ENCODE measurements at regions not wholly inside any gene's neighbourhood (a gene's known extent, or its start where the extent isn't known, plus 50 kb on each side); places are given as distances from the start of the nearest gene placed in this dataset.

GRCh38 chr7:25951414-25952260 is 200.4 kb upstream of the NFE2L3 start:
- no peaks in the 10 kb centered on the region for H3K27me3 ChIP-seq (ENCODE audit: insufficient read depth, poor library complexity, severe bottlenecking)
- H3K27ac ChIP-seq (replicated peaks) = peak overlapping the region; percentile 63
- DNase-seq (ENCODE audit: low read depth in 1 of 2, low spot score in 1 of 2) = no peak
- peak overlapping the region; percentile 82 for H3K4me3 ChIP-seq (replicated peaks; ENCODE audit: insufficient read depth, low read length)
- TF ChIP-seq SPI1 (IDR thresholded peaks at IDR 0.05; ENCODE audit: borderline replicate concordance, low read depth) = no peak
- TF ChIP-seq REST (IDR thresholded peaks at IDR 0.05; ENCODE audit: insufficient replicate concordance, low read depth) = peak; percentile 41

- DNase-seq (ENCODE audit: low read depth in 1 of 2, low spot score in 1 of 2) = no peak
- no peak overlapping the region for H3K27ac ChIP-seq (replicated peaks)
- H3K4me3 ChIP-seq (replicated peaks; ENCODE audit: insufficient read depth, low read length) = no peak overlapping the region
- TF ChIP-seq REST (IDR thresholded peaks at IDR 0.05; ENCODE audit: insufficient replicate concordance, low read depth) (no peak), POLR2AphosphoS5 (IDR thresholded peaks at IDR 0.05; ENCODE audit: low read depth) (no peak), GABPA (IDR thresholded peaks at IDR 0.05; ENCODE audit: low read depth) (no peak), CTCF (IDR thresholded peaks at IDR 0.05; ENCODE audit: insufficient read depth, low read length) (no peak), SPI1 (IDR thresholded peaks at IDR 0.05; ENCODE audit: borderline replicate concordance, low read depth) (no peak)
- H3K27me3 ChIP-seq (ENCODE audit: insufficient read depth, poor library complexity, severe bottlenecking) = no peaks in the 10 kb centered on the region
Observed at GRCh38 chr7:25952261-25953057, 199.5 kb upstream of the NFE2L3 start.

- no peak overlapping the region for H3K4me3 ChIP-seq (replicated peaks; ENCODE audit: insufficient read depth, low read length)
- TF ChIP-seq SPI1 (IDR thresholded peaks at IDR 0.05; ENCODE audit: borderline replicate concordance, low read depth) = no peak
- H3K27ac ChIP-seq (replicated peaks) = no peak overlapping the region
- no peak for DNase-seq (ENCODE audit: low read depth in 1 of 2, low spot score in 1 of 2)
- H3K27me3 ChIP-seq (ENCODE audit: insufficient read depth, poor library complexity, severe bottlenecking) = peaks cover 3% of the 10 kb centered on the region
Observed at GRCh38 chr7:25953859-25954258, 198.1 kb upstream of the NFE2L3 start.

- Histone ChIP-seq H3K27me3 (ENCODE audit: insufficient read depth, poor library complexity, severe bottlenecking) (peaks cover 3% of the 10 kb centered on the region), H3K4me3 (replicated peaks; ENCODE audit: insufficient read depth, low read length) (no peak overlapping the region), H3K27ac (replicated peaks) (no peak overlapping the region)
- no peak for DNase-seq (ENCODE audit: low read depth in 1 of 2, low spot score in 1 of 2)
- TF ChIP-seq GABPA (IDR thresholded peaks at IDR 0.05; ENCODE audit: low read depth) (no peak), REST (IDR thresholded peaks at IDR 0.05; ENCODE audit: insufficient replicate concordance, low read depth) (no peak), CTCF (IDR thresholded peaks at IDR 0.05; ENCODE audit: insufficient read depth, low read length) (no peak)
Observed at GRCh38 chr7:25954395-25954794, 197.6 kb upstream of the NFE2L3 start.

Measured in HL-60 (cell line).